HepG2 (cell line): ENCODE measurements at regions not wholly inside any gene's neighbourhood (a gene's known extent, or its start where the extent isn't known, plus 50 kb on each side); places are given as distances from the start of the nearest gene placed in this dataset.

Source experiments
- ATAC-seq: fragments of 200-7000 bp; cut with Tn5 transposase; 3 replicates; pipeline ENCODE4 v1.9.1; 2020; ENCODE audit warnings: mild to moderate bottlenecking, moderate library complexity
- BruUV-seq: library from RNA; stranded (reverse); fragments of 400-500 nt; replicated peaks from 2 replicates; lab custom pipeline; 2021; lab: Mats Ljungman, UMichigan
- CTCF ChIA-PET: fragments of 300-600 bp; formaldehyde crosslinking; extraction: SDS; loops from one replicate; lab custom pipeline; 2021; ENCODE audit warnings: low total read pairs, inconsistent platforms, low intra/inter-chr PET ratio; lab: Yijun Ruan, JAX
- POLR2A ChIA-PET: fragments of 350-600 bp; sonication (Branson Sonifier 250); formaldehyde crosslinking; loops from one replicate; lab custom pipeline; 2020; ENCODE audit warnings: antibody characterized with exemption, inconsistent platforms; lab: Yijun Ruan, JAX
- DNase-seq: peaks from one replicate; pipeline ENCODE4 v3.0.0-alpha.2; 2015; ENCODE audit warnings: low spot score
- FAIRE-seq: peaks from 3 replicates; lab custom pipeline; 2011; peaks lifted over from hg19 to GRCh38; lab: Jason Lieb, UNC
- H2AFZ ChIP-seq: one replicate; pipeline ENCODE4 v1.6.1; 2011; ENCODE audit warnings: low read length, inconsistent platforms
- H3K27ac ChIP-seq: fragments of 300-600 bp; 3 replicates; pipeline ENCODE4 v1.8.0; 2011; ENCODE audit warnings: mixed run types, mild to moderate bottlenecking, mixed read lengths, low read length, inconsistent platforms; ENCODE audit not compliant: insufficient read depth; ENCODE audit errors: extremely low read length
- H3K27me3 ChIP-seq, 2 experiments: fragments of 200-600 bp in 1 of 2; 2 replicates in 1 of 2; 3 replicates in 1 of 2; pipeline versions ENCODE4 v1.6.0 to v1.8.0; 2011; ENCODE audit warnings: low read length in 2 of 2, mild to moderate bottlenecking in 2 of 2, moderate library complexity in 2 of 2, inconsistent platforms in 1 of 2; ENCODE audit not compliant: insufficient read depth in 2 of 2, control insufficient read depth in 1 of 2
- H3K36me3 ChIP-seq, 2 experiments: fragments of 200-600 bp in 1 of 2; replicated peaks in 1 of 2; 2 replicates in 1 of 2; 3 replicates in 1 of 2; pipeline versions ENCODE4 v1.5.1 to v1.8.0; 2011; ENCODE audit warnings: low read length in 2 of 2, inconsistent platforms in 1 of 2; ENCODE audit not compliant: insufficient read depth in 2 of 2, control insufficient read depth in 1 of 2
- H3K4me1 ChIP-seq: 2 replicates; pipeline ENCODE4 v1.5.1; 2012; ENCODE audit warnings: low read length, inconsistent platforms; ENCODE audit not compliant: insufficient read depth
- H3K4me2 ChIP-seq: 2 replicates; pipeline ENCODE4 v1.6.0; 2011; ENCODE audit warnings: low read depth, low read length, inconsistent platforms
- H3K4me3 ChIP-seq, 3 experiments: fragments of 200-600 bp in 1 of 3; sonication (generic), shearing (Covaris generic) in 1 of 3; replicated peaks in 1 of 3; 2 replicates each; pipeline ENCODE4 v1.5.1; 2011 to 2016; ENCODE audit warnings: low read length in 3 of 3, inconsistent platforms in 2 of 3, low read depth in 2 of 3, mild to moderate bottlenecking in 2 of 3, control low read depth in 1 of 3, mixed read lengths in 1 of 3; ENCODE audit not compliant: insufficient read depth in 1 of 3
- H3K79me2 ChIP-seq: one replicate; pipeline ENCODE4 v1.6.1; 2011; ENCODE audit warnings: low read length, inconsistent platforms; ENCODE audit not compliant: insufficient read depth
- H3K9ac ChIP-seq: 2 replicates; pipeline ENCODE4 v1.6.0; 2011; ENCODE audit warnings: mild to moderate bottlenecking, low read depth, low read length, inconsistent platforms; ENCODE audit not compliant: insufficient read depth
- H3K9me3 ChIP-seq: 2 replicates; pipeline ENCODE4 v1.5.1; 2012; ENCODE audit warnings: mild to moderate bottlenecking, low read length
- H4K20me1 ChIP-seq: 2 replicates; pipeline ENCODE4 v1.6.0; 2011; ENCODE audit warnings: inconsistent platforms, mild to moderate bottlenecking, low read length, moderate library complexity; ENCODE audit not compliant: insufficient read depth
- ARNT2 ChIP-seq: sonication (generic); formaldehyde crosslinking; IDR thresholded peaks from 2 replicates; pipeline ENCODE4 v1.8.0; 2022; ENCODE audit warnings: mild to moderate bottlenecking, low read depth, missing genetic modification reagents, moderate library complexity
- KLF9 ChIP-seq: IDR thresholded peaks from 2 replicates; pipeline ENCODE4 v1.6.1; 2016; ENCODE audit warnings: low read depth
- MEF2D ChIP-seq: sonication (generic); formaldehyde crosslinking; IDR thresholded peaks from 2 replicates; pipeline ENCODE4 v1.5.1; 2020; ENCODE audit warnings: mild to moderate bottlenecking, missing genetic modification reagents
- RBM22 ChIP-seq: fragments of 200-400 bp; formaldehyde crosslinking; optimal IDR thresholded peaks from 2 replicates; pipeline ENCODE3; 2017; ENCODE audit warnings: mild to moderate bottlenecking, low read length, moderate library complexity
- RELA ChIP-seq: sonication (generic); formaldehyde crosslinking; IDR thresholded peaks from 2 replicates; pipeline ENCODE4 v1.4.0; 2020; ENCODE audit warnings: missing genetic modification reagents
- TBX2 ChIP-seq: sonication (generic); formaldehyde crosslinking; IDR thresholded peaks from 2 replicates; pipeline ENCODE4 v1.5.0; 2020; ENCODE audit warnings: missing genetic modification reagents, mild to moderate bottlenecking, borderline replicate concordance
- ZNF432 ChIP-seq: sonication (generic); formaldehyde crosslinking; IDR thresholded peaks from 2 replicates; pipeline ENCODE4 v1.5.0; 2020; ENCODE audit warnings: missing genetic modification reagents, mild to moderate bottlenecking, borderline replicate concordance
- WGBS: methylation state at CpG from one replicate; pipeline ENCODE4 v1.1.6; 2017; ENCODE audit warnings: low lambda C conversion rate; 5-methylcytosine and 5-hydroxymethylcytosine counted together
- in situ Hi-C: cut with HindIII; loops from 2 replicates; pipeline ENCODE4 v1.10.0; 2017; ENCODE audit warnings: low pct_unique_long_range_greater_than_20kb; ENCODE audit not compliant: extremely low pct_ligation_motif_present
- intact Hi-C: fragments of 100-400 bp; cut with micrococcal nuclease; formaldehyde crosslinking; loops from one replicate; pipeline ENCODE4 v1.10.0; 2022; ENCODE audit not compliant: unreplicated experiment
- TF ChIP-seq, protein P1 (sequence below): sonication (generic); formaldehyde crosslinking; IDR thresholded peaks from 2 replicates; pipeline ENCODE4 v1.4.0; 2020; ENCODE audit warnings: missing genetic modification reagents, borderline replicate concordance

DNA sequence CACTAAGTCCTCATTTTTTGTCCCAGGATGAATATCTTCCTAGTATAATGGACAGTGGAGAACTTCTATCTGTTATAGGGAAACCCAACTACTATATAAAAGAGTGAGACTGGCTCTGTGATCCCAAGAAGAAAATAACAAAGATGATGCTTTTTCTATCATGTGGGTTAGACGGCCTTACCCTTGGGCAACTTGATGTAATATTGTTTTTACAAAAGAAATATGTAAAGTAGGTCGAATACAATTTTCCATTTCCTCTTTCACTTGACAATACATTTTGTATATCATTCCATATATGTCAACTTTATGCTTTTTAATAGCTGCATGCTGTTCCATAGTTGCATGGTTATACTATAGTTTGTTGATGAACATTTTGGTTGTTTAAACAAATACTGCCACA lies 87.5 kb upstream of the SESTD1 start:
- Histone ChIP-seq H3K36me3 (no peaks in the 10 kb centered on the region), H3K4me3 (no peak overlapping the region), H3K79me2 (no peaks in the 10 kb centered on the region), H4K20me1 (no peaks in the 10 kb centered on the region), H3K4me2 (no peak overlapping the region), H3K9me3 (no peaks in the 10 kb centered on the region), H3K27ac (no peak overlapping the region), H2AFZ (no peak overlapping the region), H3K27me3 (no peaks in the 10 kb centered on the region), H3K9ac (no peak overlapping the region), H3K4me1 (peaks cover 3% of the 10 kb centered on the region; the same call in 1 of the 2 replicates)
- BruUV-seq = no TSS peak
- TF ChIP-seq ARNT2 (no peak), RBM22 (no peak), RELA (CRISPR knock-in tag) (no peak), TBX2 (CRISPR knock-in tag) (no peak), MEF2D (CRISPR knock-in tag) (no peak), ZNF432 (CRISPR knock-in tag) (no peak), KLF9 (CRISPR knock-in tag) (no peak)
- TF ChIP-seq, protein P1, sequence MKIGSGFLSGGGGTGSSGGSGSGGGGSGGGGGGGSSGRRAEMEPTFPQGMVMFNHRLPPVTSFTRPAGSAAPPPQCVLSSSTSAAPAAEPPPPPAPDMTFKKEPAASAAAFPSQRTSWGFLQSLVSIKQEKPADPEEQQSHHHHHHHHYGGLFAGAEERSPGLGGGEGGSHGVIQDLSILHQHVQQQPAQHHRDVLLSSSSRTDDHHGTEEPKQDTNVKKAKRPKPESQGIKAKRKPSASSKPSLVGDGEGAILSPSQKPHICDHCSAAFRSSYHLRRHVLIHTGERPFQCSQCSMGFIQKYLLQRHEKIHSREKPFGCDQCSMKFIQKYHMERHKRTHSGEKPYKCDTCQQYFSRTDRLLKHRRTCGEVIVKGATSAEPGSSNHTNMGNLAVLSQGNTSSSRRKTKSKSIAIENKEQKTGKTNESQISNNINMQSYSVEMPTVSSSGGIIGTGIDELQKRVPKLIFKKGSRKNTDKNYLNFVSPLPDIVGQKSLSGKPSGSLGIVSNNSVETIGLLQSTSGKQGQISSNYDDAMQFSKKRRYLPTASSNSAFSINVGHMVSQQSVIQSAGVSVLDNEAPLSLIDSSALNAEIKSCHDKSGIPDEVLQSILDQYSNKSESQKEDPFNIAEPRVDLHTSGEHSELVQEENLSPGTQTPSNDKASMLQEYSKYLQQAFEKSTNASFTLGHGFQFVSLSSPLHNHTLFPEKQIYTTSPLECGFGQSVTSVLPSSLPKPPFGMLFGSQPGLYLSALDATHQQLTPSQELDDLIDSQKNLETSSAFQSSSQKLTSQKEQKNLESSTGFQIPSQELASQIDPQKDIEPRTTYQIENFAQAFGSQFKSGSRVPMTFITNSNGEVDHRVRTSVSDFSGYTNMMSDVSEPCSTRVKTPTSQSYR = no peak
- in situ Hi-C loops = no loop called here
- ATAC-seq = no peak
- intact Hi-C loops = no loop called here
- FAIRE-seq = no peak
- POLR2A ChIA-PET = no interaction called here
- no peak for DNase-seq
- WGBS = 42% methylated on average over 2 of the region's 2 CpGs
- CTCF ChIA-PET = no interaction called here
